Spleen (tissue), 7 donors: ENCODE measurements at regions not wholly inside any gene's neighbourhood (a gene's known extent, or its start where the extent isn't known, plus 50 kb on each side); places are given as distances from the start of the nearest gene placed in this dataset.

Source experiments
- POLR2A ChIP-seq, 3 donors: fragments of 450-650 bp; IDR thresholded peaks; one replicate each; pipeline ENCODE4 v1.5.1; 2017; ENCODE audit warnings: antibody characterized with exemption in 3 of 3, mild to moderate bottlenecking in 1 of 3
- POLR2AphosphoS5 ChIP-seq, 3 donors: sonication (generic); formaldehyde crosslinking; IDR thresholded peaks; one replicate each; pipeline ENCODE4 v1.5.1; 2017; ENCODE audit warnings: antibody characterized with exemption in 3 of 3
- TF ChIP-seq, protein P1 (sequence below), 11 experiments: fragments of 200-600 bp in 7 of 11; fragments of 450-650 bp in 4 of 11; sonication (generic) in 4 of 11; IDR thresholded peaks in 8 of 11; conservative IDR thresholded peaks in 3 of 11; 1 replicate in 7 of 11; 2 replicates in 4 of 11; pipeline versions ENCODE4 v1.4.0 to v1.8.0; 2016 to 2021; ENCODE audit warnings: antibody characterized with exemption in 11 of 11, inconsistent platforms in 4 of 11, mild to moderate bottlenecking in 1 of 11
- donor health status: DM: no; HTN: no; CAD: no; lungs with moderate emphysema.
- donor health status: DM: no; HTN: no; CAD: no.
- donor health status: DM: no; HTN: no; CAD: no.

GRCh38 chr7:17516771-17517170 is 218.3 kb downstream of the AHR start:
- TF ChIP-seq POLR2A (IDR thresholded peaks at IDR 0.05) (no peak), POLR2AphosphoS5 (IDR thresholded peaks at IDR 0.05) (no peak)
- TF ChIP-seq, protein P1, sequence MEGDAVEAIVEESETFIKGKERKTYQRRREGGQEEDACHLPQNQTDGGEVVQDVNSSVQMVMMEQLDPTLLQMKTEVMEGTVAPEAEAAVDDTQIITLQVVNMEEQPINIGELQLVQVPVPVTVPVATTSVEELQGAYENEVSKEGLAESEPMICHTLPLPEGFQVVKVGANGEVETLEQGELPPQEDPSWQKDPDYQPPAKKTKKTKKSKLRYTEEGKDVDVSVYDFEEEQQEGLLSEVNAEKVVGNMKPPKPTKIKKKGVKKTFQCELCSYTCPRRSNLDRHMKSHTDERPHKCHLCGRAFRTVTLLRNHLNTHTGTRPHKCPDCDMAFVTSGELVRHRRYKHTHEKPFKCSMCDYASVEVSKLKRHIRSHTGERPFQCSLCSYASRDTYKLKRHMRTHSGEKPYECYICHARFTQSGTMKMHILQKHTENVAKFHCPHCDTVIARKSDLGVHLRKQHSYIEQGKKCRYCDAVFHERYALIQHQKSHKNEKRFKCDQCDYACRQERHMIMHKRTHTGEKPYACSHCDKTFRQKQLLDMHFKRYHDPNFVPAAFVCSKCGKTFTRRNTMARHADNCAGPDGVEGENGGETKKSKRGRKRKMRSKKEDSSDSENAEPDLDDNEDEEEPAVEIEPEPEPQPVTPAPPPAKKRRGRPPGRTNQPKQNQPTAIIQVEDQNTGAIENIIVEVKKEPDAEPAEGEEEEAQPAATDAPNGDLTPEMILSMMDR (IDR thresholded peaks at IDR 0.05 in 8 of 11, conservative IDR thresholded peaks at IDR 0.05 in 3 of 11) = no peak
